Muscle of leg (tissue), 3 donors: ENCODE measurements at regions not wholly inside any gene's neighbourhood (a gene's known extent, or its start where the extent isn't known, plus 50 kb on each side); places are given as distances from the start of the nearest gene placed in this dataset.

ENCODE experiments used
- DNase-seq: peaks from one replicate; pipeline ENCODE4 v3.0.0; 2013
- H3K27ac ChIP-seq: one replicate; pipeline ENCODE4 v1.5.1; 2013; ENCODE audit warnings: mild to moderate bottlenecking, low read length, control low read depth
- H3K27me3 ChIP-seq: one replicate; pipeline ENCODE4 v1.6.1; 2013; ENCODE audit warnings: low read length; ENCODE audit not compliant: control insufficient read depth, insufficient read depth
- H3K36me3 ChIP-seq: one replicate; pipeline ENCODE4 v1.6.1; 2013; ENCODE audit warnings: low read length; ENCODE audit not compliant: control insufficient read depth, insufficient read depth
- H3K4me1 ChIP-seq: one replicate; pipeline ENCODE4 v1.6.1; 2013; ENCODE audit warnings: low read length; ENCODE audit not compliant: control insufficient read depth, insufficient read depth
- H3K4me3 ChIP-seq: one replicate; pipeline ENCODE4 v1.5.1; 2013; ENCODE audit warnings: low read length, control low read depth
- H3K9me3 ChIP-seq: replicated peaks from 2 replicates; pipeline ENCODE4 v1.6.1; 2013; ENCODE audit warnings: low read depth, low read length; ENCODE audit not compliant: control insufficient read depth
- WGBS: methylation state at CpG from one replicate; pipeline ENCODE4 v1.1.5; 2013; ENCODE audit warnings: missing lambda C conversion rate; ENCODE audit not compliant: insufficient coverage; 5-methylcytosine and 5-hydroxymethylcytosine counted together

GRCh38 chr3:104578558-104578957, 788.2 kb upstream of the ALCAM start:
- Histone ChIP-seq H3K27me3 (no peaks in the 10 kb centered on the region), H3K9me3 (peaks cover 29% of the 10 kb centered on the region), H3K27ac (no peak overlapping the region), H3K4me3 (no peak overlapping the region), H3K36me3 (no peaks in the 10 kb centered on the region), H3K4me1 (no peaks in the 10 kb centered on the region)
- WGBS, result 75% methylated on average over 3 of the region's 3 CpGs
- no peak for DNase-seq

- no peak overlapping the region for H3K4me3 ChIP-seq
- H3K27me3 ChIP-seq, result no peaks in the 10 kb centered on the region
- H3K9me3 ChIP-seq, result peaks cover 22% of the 10 kb centered on the region
- no peaks in the 10 kb centered on the region for H3K36me3 ChIP-seq
- no peak for DNase-seq
- no peaks in the 10 kb centered on the region for H3K4me1 ChIP-seq
- no peak overlapping the region for H3K27ac ChIP-seq
Observed at GRCh38 chr3:104582092-104582491, 784.6 kb upstream of the ALCAM start.

GRCh38 chr3:104584682-104585081, 782.0 kb upstream of the ALCAM start:
- H3K36me3 ChIP-seq, result no peaks in the 10 kb centered on the region
- no peak overlapping the region for H3K4me3 ChIP-seq
- H3K9me3 ChIP-seq, result peaks cover 5% of the 10 kb centered on the region
- H3K27ac ChIP-seq, result no peak overlapping the region
- no peak for DNase-seq
- H3K27me3 ChIP-seq, result no peaks in the 10 kb centered on the region
- 70% methylated on average over 2 of the region's 5 CpGs for WGBS
- no peaks in the 10 kb centered on the region for H3K4me1 ChIP-seq

GRCh38 chr3:104586344-104586743, 780.4 kb upstream of the ALCAM start:
- Histone ChIP-seq H3K4me1 (no peaks in the 10 kb centered on the region), H3K4me3 (no peak overlapping the region), H3K27ac (no peak overlapping the region), H3K27me3 (no peaks in the 10 kb centered on the region), H3K9me3 (no peaks in the 10 kb centered on the region), H3K36me3 (no peaks in the 10 kb centered on the region)
- DNase-seq, result no peak

GRCh38 chr3:104588442-104588841, 778.3 kb upstream of the ALCAM start:
- no CpG with 5 or more reads among the region's 3 CpGs for WGBS
- Histone ChIP-seq H3K36me3 (no peaks in the 10 kb centered on the region), H3K9me3 (no peaks in the 10 kb centered on the region), H3K4me1 (no peaks in the 10 kb centered on the region), H3K27ac (no peak overlapping the region), H3K27me3 (no peaks in the 10 kb centered on the region), H3K4me3 (no peak overlapping the region)
- DNase-seq, result no peak

GRCh38 chr3:104591776-104592175, 774.9 kb upstream of the ALCAM start:
- WGBS, result no CpG with 5 or more reads among the region's 3 CpGs
- no peak overlapping the region for H3K27ac ChIP-seq
- H3K27me3 ChIP-seq, result no peaks in the 10 kb centered on the region
- H3K9me3 ChIP-seq, result no peaks in the 10 kb centered on the region
- no peaks in the 10 kb centered on the region for H3K4me1 ChIP-seq
- DNase-seq, result no peak
- H3K36me3 ChIP-seq, result no peaks in the 10 kb centered on the region
- H3K4me3 ChIP-seq, result no peak overlapping the region

GRCh38 chr3:104594491-104594890, 772.2 kb upstream of the ALCAM start:
- no peaks in the 10 kb centered on the region for H3K27me3 ChIP-seq
- no peak overlapping the region for H3K4me3 ChIP-seq
- H3K4me1 ChIP-seq, result no peaks in the 10 kb centered on the region
- no peak overlapping the region for H3K27ac ChIP-seq
- WGBS, result no CpG with 5 or more reads among the region's 2 CpGs
- no peaks in the 10 kb centered on the region for H3K36me3 ChIP-seq
- no peaks in the 10 kb centered on the region for H3K9me3 ChIP-seq
- DNase-seq, result no peak

GRCh38 chr3:104596054-104596453, 770.7 kb upstream of the ALCAM start:
- H3K9me3 ChIP-seq, result no peaks in the 10 kb centered on the region
- H3K27me3 ChIP-seq, result no peaks in the 10 kb centered on the region
- H3K4me3 ChIP-seq, result no peak overlapping the region
- H3K4me1 ChIP-seq, result no peaks in the 10 kb centered on the region
- H3K27ac ChIP-seq, result no peak overlapping the region
- no peak for DNase-seq
- H3K36me3 ChIP-seq, result no peaks in the 10 kb centered on the region
- WGBS, result 100% methylated on average over 1 of the region's 2 CpGs

GRCh38 chr3:104596551-104596950, 770.2 kb upstream of the ALCAM start:
- no peaks in the 10 kb centered on the region for H3K27me3 ChIP-seq
- H3K27ac ChIP-seq, result no peak overlapping the region
- no peaks in the 10 kb centered on the region for H3K36me3 ChIP-seq
- H3K9me3 ChIP-seq, result no peaks in the 10 kb centered on the region
- no peak overlapping the region for H3K4me3 ChIP-seq
- WGBS, result no CpG with 5 or more reads among the region's 2 CpGs
- DNase-seq, result peak; percentile 64
- H3K4me1 ChIP-seq, result no peaks in the 10 kb centered on the region

- no peaks in the 10 kb centered on the region for H3K36me3 ChIP-seq
- H3K4me3 ChIP-seq, result no peak overlapping the region
- peak; percentile 5 for DNase-seq
- H3K27ac ChIP-seq, result no peak overlapping the region
- no peaks in the 10 kb centered on the region for H3K27me3 ChIP-seq
- 89% methylated on average over 2 of the region's 6 CpGs for WGBS
- no peaks in the 10 kb centered on the region for H3K4me1 ChIP-seq
- H3K9me3 ChIP-seq, result no peaks in the 10 kb centered on the region
Observed at GRCh38 chr3:104598848-104599511, 767.7 kb upstream of the ALCAM start.
